ENCODE measurements at regions not wholly inside any gene's neighbourhood (a gene's known extent, or its start where the extent isn't known, plus 50 kb on each side); places are given as distances from the start of the nearest gene placed in this dataset.

GRCh38 chrY:17231994-17232393, 648.0 kb downstream of the CDY2B start:
- intact Hi-C loops (cut with DNase I): no loop called here
- TF ChIP-seq CTCF (IDR thresholded peaks at IDR 0.05): no peak
- no peak for TF ChIP-seq POLR2A (IDR thresholded peaks at IDR 0.05)
- Histone ChIP-seq H3K4me3 (no peak overlapping the region), H3K27me3 (no peaks in the 10 kb centered on the region), H3K9me3 (no peaks in the 10 kb centered on the region), H3K36me3 (no peaks in the 10 kb centered on the region), H3K4me1 (no peaks in the 10 kb centered on the region), H3K27ac (no peak overlapping the region)
- WGBS, 2 donors: 36% methylated on average over 3 of the region's 3 CpGs; no CpG with 5 or more reads in 1 of the 2 donors
- DNase-seq: no peak

- H3K9me3 ChIP-seq: no peaks in the 10 kb centered on the region
- intact Hi-C loops (cut with DNase I): no loop called here
- TF ChIP-seq POLR2A (IDR thresholded peaks at IDR 0.05) (no peak), CTCF (IDR thresholded peaks at IDR 0.05) (no peak)
- no peaks in the 10 kb centered on the region for H3K4me1 ChIP-seq
- H3K27ac ChIP-seq: no peak overlapping the region
- no peak overlapping the region for H3K4me3 ChIP-seq
- WGBS, 2 donors: 0% methylated on average over 1 of the region's 1 CpG; no CpG with 5 or more reads in 1 of the 2 donors
- H3K27me3 ChIP-seq: no peaks in the 10 kb centered on the region
- no peak for DNase-seq
- no peaks in the 10 kb centered on the region for H3K36me3 ChIP-seq
Observed at GRCh38 chrY:17223502-17223901, 656.5 kb downstream of the CDY2B start.

- 72% methylated on average over 3 of the region's 3 CpGs; no CpG with 5 or more reads in 1 of the 2 donors for WGBS, 2 donors
- intact Hi-C loops (cut with DNase I): no loop called here
Observed at GRCh38 chrY:17202395-17202794, 677.6 kb downstream of the CDY2B start.

GRCh38 chrY:17184299-17184698, 695.7 kb downstream of the CDY2B start:
- TF ChIP-seq CTCF (IDR thresholded peaks at IDR 0.05) (no peak), POLR2A (IDR thresholded peaks at IDR 0.05) (no peak)
- intact Hi-C loops (cut with DNase I): no loop called here

More at GRCh38 chrY:17202395-17202794, 677.6 kb downstream of the CDY2B start:
- DNase-seq: no peak
- no peak for TF ChIP-seq POLR2A (IDR thresholded peaks at IDR 0.05)
- no peak for TF ChIP-seq CTCF (IDR thresholded peaks at IDR 0.05)
- H3K27ac ChIP-seq: no peak overlapping the region
- H3K9me3 ChIP-seq: no peaks in the 10 kb centered on the region
- H3K27me3 ChIP-seq: no peaks in the 10 kb centered on the region
- no peak overlapping the region for H3K4me3 ChIP-seq
- no peaks in the 10 kb centered on the region for H3K36me3 ChIP-seq
- H3K4me1 ChIP-seq: no peaks in the 10 kb centered on the region

GRCh38 chrY:17166881-17167280, 713.1 kb downstream of the CDY2B start:
- WGBS, 2 donors: 69% methylated on average over 3 of the region's 3 CpGs; no CpG with 5 or more reads in 1 of the 2 donors
- no peak for DNase-seq
- no peaks in the 10 kb centered on the region for H3K9me3 ChIP-seq
- H3K4me3 ChIP-seq: no peak overlapping the region
- TF ChIP-seq CTCF (IDR thresholded peaks at IDR 0.05) (no peak), POLR2A (IDR thresholded peaks at IDR 0.05) (no peak)
- intact Hi-C loops (cut with DNase I): no loop called here
- no peaks in the 10 kb centered on the region for H3K36me3 ChIP-seq
- H3K27me3 ChIP-seq: no peaks in the 10 kb centered on the region
- no peaks in the 10 kb centered on the region for H3K4me1 ChIP-seq
- no peak overlapping the region for H3K27ac ChIP-seq

More at GRCh38 chrY:17184299-17184698, 695.7 kb downstream of the CDY2B start:
- no peak overlapping the region for H3K27ac ChIP-seq
- DNase-seq: no peak
- no peaks in the 10 kb centered on the region for H3K36me3 ChIP-seq
- H3K4me3 ChIP-seq: no peak overlapping the region
- H3K27me3 ChIP-seq: no peaks in the 10 kb centered on the region
- no peaks in the 10 kb centered on the region for H3K4me1 ChIP-seq
- H3K9me3 ChIP-seq: no peaks in the 10 kb centered on the region
